ENCODE measurements at regions not wholly inside any gene's neighbourhood (a gene's known extent, or its start where the extent isn't known, plus 50 kb on each side); places are given as distances from the start of the nearest gene placed in this dataset.

- TF ChIP-seq POLR2A (IDR thresholded peaks at IDR 0.05) = no peak
- TF ChIP-seq, protein P1, sequence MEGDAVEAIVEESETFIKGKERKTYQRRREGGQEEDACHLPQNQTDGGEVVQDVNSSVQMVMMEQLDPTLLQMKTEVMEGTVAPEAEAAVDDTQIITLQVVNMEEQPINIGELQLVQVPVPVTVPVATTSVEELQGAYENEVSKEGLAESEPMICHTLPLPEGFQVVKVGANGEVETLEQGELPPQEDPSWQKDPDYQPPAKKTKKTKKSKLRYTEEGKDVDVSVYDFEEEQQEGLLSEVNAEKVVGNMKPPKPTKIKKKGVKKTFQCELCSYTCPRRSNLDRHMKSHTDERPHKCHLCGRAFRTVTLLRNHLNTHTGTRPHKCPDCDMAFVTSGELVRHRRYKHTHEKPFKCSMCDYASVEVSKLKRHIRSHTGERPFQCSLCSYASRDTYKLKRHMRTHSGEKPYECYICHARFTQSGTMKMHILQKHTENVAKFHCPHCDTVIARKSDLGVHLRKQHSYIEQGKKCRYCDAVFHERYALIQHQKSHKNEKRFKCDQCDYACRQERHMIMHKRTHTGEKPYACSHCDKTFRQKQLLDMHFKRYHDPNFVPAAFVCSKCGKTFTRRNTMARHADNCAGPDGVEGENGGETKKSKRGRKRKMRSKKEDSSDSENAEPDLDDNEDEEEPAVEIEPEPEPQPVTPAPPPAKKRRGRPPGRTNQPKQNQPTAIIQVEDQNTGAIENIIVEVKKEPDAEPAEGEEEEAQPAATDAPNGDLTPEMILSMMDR (IDR thresholded peaks at IDR 0.05) = no peak
- no peak for TF ChIP-seq EP300 (IDR thresholded peaks at IDR 0.05)
- TF ChIP-seq POLR2AphosphoS5 (IDR thresholded peaks at IDR 0.05) = no peak
Observed at GRCh38 chr3:162125790-162126189, 629.2 kb downstream of the OTOL1 start.

Data from upper lobe of left lung (tissue), 4 donors.